AG04450 (cell line): ENCODE measurements at regions not wholly inside any gene's neighbourhood (a gene's known extent, or its start where the extent isn't known, plus 50 kb on each side); places are given as distances from the start of the nearest gene placed in this dataset.

ENCODE experiments used
- CTCF ChIA-PET: fragments of 300-600, 350-600 bp; formaldehyde crosslinking; extraction: SDS; loops from one replicate; lab custom pipeline; 2022; ENCODE audit warnings: antibody characterized with exemption, inconsistent platforms; lab: Charles Lee
- POLR2A ChIA-PET: fragments of 350-600 bp; formaldehyde crosslinking; extraction: SDS; loops from one replicate; lab custom pipeline; 2021; ENCODE audit warnings: antibody characterized with exemption, inconsistent platforms; lab: Yijun Ruan, JAX
- DNase-seq: peaks from one replicate; pipeline ENCODE4 v3.0.0-alpha.2; 2011; ENCODE audit warnings: low read depth, low spot score
- H3K27ac ChIP-seq: one replicate; pipeline ENCODE4 v1.5.1; 2012; ENCODE audit warnings: low read depth, low read length, control low read depth
- H3K27me3 ChIP-seq: one replicate; pipeline ENCODE4 v1.6.0; 2012; ENCODE audit warnings: low read length; ENCODE audit not compliant: control insufficient read depth, insufficient read depth
- H3K4me3 ChIP-seq: 2 replicates; pipeline ENCODE4 v1.5.1; 2011; ENCODE audit warnings: mild to moderate bottlenecking, low read depth, low read length, control low read depth
- H3K9me3 ChIP-seq: 2 replicates; pipeline ENCODE4 v1.5.1; 2012; ENCODE audit warnings: low read length; ENCODE audit not compliant: control insufficient read depth, insufficient read depth
- TF ChIP-seq, protein P1 (sequence below): IDR thresholded peaks from 2 replicates; pipeline ENCODE4 v1.5.1; 2011; ENCODE audit warnings: low read depth, low read length, control low read depth, inconsistent platforms

DNA sequence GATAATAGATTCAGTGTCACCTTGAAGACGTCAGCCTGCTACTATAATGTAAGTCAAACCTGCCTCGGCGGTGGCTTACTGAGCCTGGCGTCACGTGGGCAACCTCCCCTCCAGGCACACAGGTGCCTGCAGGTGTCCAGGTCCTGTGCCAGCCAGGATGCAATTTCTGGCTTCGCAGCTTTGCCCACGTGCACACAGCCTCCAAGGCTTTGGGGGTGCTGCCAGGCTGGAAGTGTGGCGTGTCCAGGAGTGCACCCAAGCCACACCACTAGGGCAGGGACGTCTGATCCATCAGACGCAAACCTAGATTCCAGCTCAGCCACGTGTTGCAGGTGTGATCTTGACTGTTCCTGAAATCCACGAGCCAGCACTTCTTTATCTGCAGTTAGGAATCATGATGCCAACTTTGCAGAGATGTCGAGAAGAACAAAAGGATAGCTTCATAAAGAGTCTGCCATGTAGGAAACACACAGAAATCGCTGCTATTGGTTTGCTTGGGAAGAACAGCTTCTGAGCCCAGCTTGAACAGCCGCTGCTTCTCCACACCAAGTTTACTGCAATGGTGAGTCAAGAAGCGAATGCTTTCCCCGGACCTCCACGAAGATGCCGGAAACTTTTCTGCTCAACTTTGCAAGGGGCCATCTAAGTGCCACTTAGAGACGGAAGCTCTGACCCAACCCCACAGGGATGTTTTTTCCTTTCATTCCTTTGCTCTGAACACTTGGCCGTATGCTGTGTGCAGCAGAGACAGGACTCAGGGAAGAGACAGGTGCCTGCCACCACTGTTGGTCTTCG, 84.2 kb upstream of the SALL3 start:
- TF ChIP-seq, protein P1, sequence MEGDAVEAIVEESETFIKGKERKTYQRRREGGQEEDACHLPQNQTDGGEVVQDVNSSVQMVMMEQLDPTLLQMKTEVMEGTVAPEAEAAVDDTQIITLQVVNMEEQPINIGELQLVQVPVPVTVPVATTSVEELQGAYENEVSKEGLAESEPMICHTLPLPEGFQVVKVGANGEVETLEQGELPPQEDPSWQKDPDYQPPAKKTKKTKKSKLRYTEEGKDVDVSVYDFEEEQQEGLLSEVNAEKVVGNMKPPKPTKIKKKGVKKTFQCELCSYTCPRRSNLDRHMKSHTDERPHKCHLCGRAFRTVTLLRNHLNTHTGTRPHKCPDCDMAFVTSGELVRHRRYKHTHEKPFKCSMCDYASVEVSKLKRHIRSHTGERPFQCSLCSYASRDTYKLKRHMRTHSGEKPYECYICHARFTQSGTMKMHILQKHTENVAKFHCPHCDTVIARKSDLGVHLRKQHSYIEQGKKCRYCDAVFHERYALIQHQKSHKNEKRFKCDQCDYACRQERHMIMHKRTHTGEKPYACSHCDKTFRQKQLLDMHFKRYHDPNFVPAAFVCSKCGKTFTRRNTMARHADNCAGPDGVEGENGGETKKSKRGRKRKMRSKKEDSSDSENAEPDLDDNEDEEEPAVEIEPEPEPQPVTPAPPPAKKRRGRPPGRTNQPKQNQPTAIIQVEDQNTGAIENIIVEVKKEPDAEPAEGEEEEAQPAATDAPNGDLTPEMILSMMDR = no peak
- ChIA-PET CTCF (no interaction called here), POLR2A (no interaction called here)
- no peak for DNase-seq
- Histone ChIP-seq H3K27ac (no peak overlapping the region), H3K9me3 (peaks cover 79% of the 10 kb centered on the region), H3K4me3 (no peak overlapping the region), H3K27me3 (no peaks in the 10 kb centered on the region)

DNA sequence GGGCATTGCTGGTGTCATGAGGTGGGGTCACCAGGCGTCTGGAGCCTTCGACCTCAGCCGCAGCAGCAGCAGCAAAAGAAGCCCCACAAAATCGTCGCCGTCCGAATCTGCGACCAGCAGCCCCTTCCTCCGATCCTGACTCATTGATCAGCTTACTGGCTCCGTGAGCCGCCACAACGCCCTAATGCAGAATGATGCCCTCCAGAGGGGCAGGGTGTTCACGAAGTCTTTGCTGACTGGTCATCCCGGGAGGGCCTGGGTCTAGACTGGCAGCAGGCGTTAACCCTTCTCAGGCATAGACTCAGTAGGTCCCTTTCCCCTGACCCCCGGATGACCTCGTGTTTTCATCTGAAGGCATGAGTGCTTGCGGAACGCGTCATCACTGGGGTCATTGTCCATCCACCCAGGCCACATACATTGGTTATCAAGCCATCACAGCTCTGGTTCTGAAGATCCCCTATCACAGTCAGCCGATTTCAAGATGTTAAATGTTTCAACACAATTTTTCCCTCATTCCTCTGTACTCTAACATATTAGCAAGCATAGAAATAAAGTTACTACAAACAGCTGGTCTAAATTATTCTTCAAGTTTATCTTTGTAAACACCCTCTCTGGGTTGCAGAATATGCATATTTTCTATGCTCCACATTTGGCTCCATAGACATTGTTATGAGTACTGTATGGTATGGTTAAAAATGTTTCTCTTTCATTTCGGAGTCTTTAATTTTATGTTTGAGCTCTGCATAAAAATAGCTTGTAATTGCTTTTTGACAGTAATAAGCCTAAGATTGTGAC, 83.3 kb upstream of the SALL3 start:
- TF ChIP-seq, protein P1 = no peak
- Histone ChIP-seq H3K27ac (no peak overlapping the region), H3K9me3 (peaks cover 82% of the 10 kb centered on the region), H3K27me3 (no peaks in the 10 kb centered on the region), H3K4me3 (no peak overlapping the region)
- ChIA-PET POLR2A (no interaction called here), CTCF (no interaction called here)
- no peak for DNase-seq

DNA sequence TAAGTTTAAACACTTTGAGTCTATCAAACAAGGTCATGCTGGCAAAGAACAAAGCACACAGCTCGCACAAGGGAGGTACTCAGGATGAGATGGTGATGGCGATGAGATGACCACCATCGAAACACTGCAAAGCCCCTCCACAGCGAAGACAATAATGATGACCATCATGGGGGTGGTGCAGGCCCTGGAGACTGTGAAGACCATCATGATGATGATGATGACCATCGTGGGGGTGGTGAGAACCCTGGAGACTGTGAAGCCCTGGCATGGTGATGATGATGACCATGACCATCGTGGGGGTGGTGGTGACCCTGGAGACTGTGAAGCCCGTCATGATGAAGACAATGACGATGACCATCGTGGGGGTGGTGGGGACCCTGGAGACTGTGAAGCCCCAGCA, 81.6 kb upstream of the SALL3 start:
- ChIA-PET CTCF (no interaction called here), POLR2A (no interaction called here)
- peaks cover 86% of the 10 kb centered on the region for H3K9me3 ChIP-seq
- H3K27me3 ChIP-seq = no peaks in the 10 kb centered on the region
- no peak for DNase-seq
- TF ChIP-seq, protein P1 = no peak
- H3K4me3 ChIP-seq = no peak overlapping the region
- no peak overlapping the region for H3K27ac ChIP-seq

DNA sequence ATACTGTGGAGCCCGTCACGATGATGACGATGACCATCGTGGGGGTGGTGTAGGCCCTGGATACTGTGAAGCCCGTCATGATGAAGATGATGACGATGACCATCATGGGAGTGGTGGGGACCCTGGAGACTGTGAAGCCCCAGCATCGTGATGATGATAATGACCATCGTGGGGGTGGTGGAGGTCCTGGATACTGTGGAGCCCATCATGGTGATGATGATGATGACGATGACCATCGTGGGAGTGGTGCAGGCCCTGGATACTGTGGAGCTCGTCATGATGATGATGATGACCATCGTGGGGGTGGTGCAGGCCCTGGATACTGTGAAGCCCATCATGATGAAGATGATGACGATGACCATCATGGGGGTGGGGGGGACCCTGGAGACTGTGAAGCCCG, 81.0 kb upstream of the SALL3 start:
- no peak for DNase-seq
- TF ChIP-seq, protein P1 = no peak
- POLR2A ChIA-PET = no interaction called here
- peaks cover 86% of the 10 kb centered on the region for H3K9me3 ChIP-seq
- H3K4me3 ChIP-seq = no peak overlapping the region
- CTCF ChIA-PET = no interaction called here
- no peak overlapping the region for H3K27ac ChIP-seq
- no peaks in the 10 kb centered on the region for H3K27me3 ChIP-seq

DNA sequence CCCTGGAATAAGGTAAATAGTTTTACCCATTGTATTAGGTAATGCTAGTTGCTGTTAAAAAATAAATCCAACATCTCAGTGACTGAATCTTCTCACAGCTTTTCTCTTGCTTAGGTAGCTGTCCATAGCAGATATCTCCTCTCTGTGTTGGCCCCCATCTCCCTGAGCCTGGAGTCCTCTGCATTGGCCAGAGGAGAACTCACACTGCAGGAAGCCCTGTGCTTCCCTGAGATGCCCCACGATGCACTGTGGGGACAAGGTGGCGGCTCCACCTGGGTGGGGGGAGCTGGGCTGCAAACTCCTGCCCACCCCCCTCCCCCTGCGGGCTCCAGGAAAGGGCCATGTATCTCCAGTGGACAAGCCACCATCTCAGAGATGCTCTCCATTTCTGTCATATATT, 80.4 kb upstream of the SALL3 start:
- peaks cover 86% of the 10 kb centered on the region for H3K9me3 ChIP-seq
- H3K27me3 ChIP-seq = no peaks in the 10 kb centered on the region
- no peak overlapping the region for H3K27ac ChIP-seq
- TF ChIP-seq, protein P1 = no peak
- no peak for DNase-seq
- CTCF ChIA-PET = no interaction called here
- H3K4me3 ChIP-seq = no peak overlapping the region
- POLR2A ChIA-PET = no interaction called here
